Suppressor macrophage treated with lipopolysaccharide for 4 hours (primary cell): ENCODE measurements at regions not wholly inside any gene's neighbourhood (a gene's known extent, or its start where the extent isn't known, plus 50 kb on each side); places are given as distances from the start of the nearest gene placed in this dataset.
A peak's percentile ranks its signal among the peaks of the same experiment; 100 is the strongest.

ENCODE experiments used
- DNase-seq: peaks from one replicate; pipeline ENCODE4 v3.0.0-alpha.2; 2020

GRCh38 chr13:44058067-44058466, 178.4 kb downstream of the LACC1 start:
- DNase-seq, result no peak

- DNase-seq, result no peak
Measured at GRCh38 chr13:44058624-44059215, 179.0 kb downstream of the LACC1 start.

GRCh38 chr13:44061876-44062275, 182.2 kb downstream of the LACC1 start:
- no peak for DNase-seq

- no peak for DNase-seq
Measured at GRCh38 chr13:44063467-44063866, 183.8 kb downstream of the LACC1 start.

- peak; percentile 18 for DNase-seq
Measured at GRCh38 chr13:44063881-44064280, 184.2 kb downstream of the LACC1 start.

- DNase-seq, result no peak
Measured at GRCh38 chr13:44064357-44064756, 184.7 kb downstream of the LACC1 start.

- DNase-seq, result no peak
Measured at GRCh38 chr13:44068169-44068568, 188.5 kb downstream of the LACC1 start.

GRCh38 chr13:44068737-44069136, 189.0 kb downstream of the LACC1 start:
- DNase-seq, result no peak

- no peak for DNase-seq
Measured at GRCh38 chr13:44072536-44072935, 192.8 kb downstream of the LACC1 start.

GRCh38 chr13:44074611-44075010, 194.9 kb downstream of the LACC1 start:
- no peak for DNase-seq

GRCh38 chr13:44075113-44075512, 195.4 kb downstream of the LACC1 start:
- no peak for DNase-seq

GRCh38 chr13:44078806-44079376, 199.2 kb downstream of the LACC1 start:
- DNase-seq, result no peak

GRCh38 chr13:44079413-44080205, 199.9 kb downstream of the LACC1 start:
- DNase-seq, result no peak

GRCh38 chr13:44084146-44084545, 204.4 kb downstream of the LACC1 start:
- DNase-seq, result no peak

- DNase-seq, result no peak
Measured at GRCh38 chr13:44086389-44086788, 206.7 kb downstream of the LACC1 start.

- peak; percentile 32 for DNase-seq
Measured at GRCh38 chr13:44088411-44088810, 208.7 kb downstream of the LACC1 start.

GRCh38 chr13:44088991-44089413, 209.3 kb downstream of the LACC1 start:
- DNase-seq, result peak; percentile 51

GRCh38 chr13:44089452-44089851, 209.7 kb downstream of the LACC1 start:
- DNase-seq, result no peak

GRCh38 chr13:44092078-44092970, 212.6 kb downstream of the LACC1 start:
- peak; percentile 64 for DNase-seq

GRCh38 chr13:44093607-44094564, 214.2 kb downstream of the LACC1 start:
- DNase-seq, result no peak

- DNase-seq, result peak; percentile 37
Measured at GRCh38 chr13:44096901-44097300, 217.2 kb downstream of the LACC1 start.

GRCh38 chr13:44098559-44098958, 218.9 kb downstream of the LACC1 start:
- no peak for DNase-seq
